ENCODE measurements at regions not wholly inside any gene's neighbourhood (a gene's known extent, or its start where the extent isn't known, plus 50 kb on each side); places are given as distances from the start of the nearest gene placed in this dataset.

DNA sequence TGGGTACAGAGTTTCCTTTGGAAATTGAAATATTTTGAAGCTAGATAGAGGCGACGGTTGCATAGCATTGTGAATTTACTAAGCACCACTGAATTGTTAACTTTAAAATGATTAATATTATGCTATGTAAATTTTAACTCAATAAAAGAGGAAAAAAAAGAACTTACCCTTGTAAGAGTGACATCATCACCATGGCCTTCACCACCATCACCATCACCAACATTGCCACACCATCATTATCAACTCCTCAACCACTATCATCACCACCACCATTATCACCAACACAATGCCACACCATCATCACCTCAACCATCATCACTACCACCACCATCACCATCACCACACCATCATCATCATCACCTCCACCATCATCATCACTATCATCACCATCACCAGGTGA, 113.9 kb downstream of the TUBA3C start:
- no peaks in the 10 kb centered on the region for H3K79me2 ChIP-seq (ENCODE audit: insufficient read depth, low read length)
- no peaks in the 10 kb centered on the region for H3K79me1 ChIP-seq (ENCODE audit: insufficient read depth, low read depth, low read length, poor library complexity, severe bottlenecking)
- H3K23me2 ChIP-seq (ENCODE audit: insufficient read length, low read depth, low read length, poor library complexity, severe bottlenecking): no peaks in the 10 kb centered on the region
- no peak overlapping the region for H4K8ac ChIP-seq (replicated peaks; ENCODE audit: insufficient read length, low read depth, low read length)
- no peak overlapping the region for H3K18ac ChIP-seq (ENCODE audit: insufficient read length, low read depth, low read length)
- no peaks in the 10 kb centered on the region for H3K27me3 ChIP-seq (ENCODE audit: insufficient read depth, low read length)
- no peak overlapping the region for H2AFZ ChIP-seq (ENCODE audit: low read length)
- H3K56ac ChIP-seq (ENCODE audit: insufficient read length, low read depth, low read length): no peak overlapping the region
- no peak overlapping the region for H3T11ph ChIP-seq (ENCODE audit: low read length)
- no peak overlapping the region for H2BK5ac ChIP-seq (ENCODE audit: insufficient read length, low read length)
- H2AK5ac ChIP-seq (ENCODE audit: insufficient read length, low read length): no peak overlapping the region
- no CpG with 5 or more reads among the region's 2 CpGs for WGBS (ENCODE audit: extremely low coverage, insufficient read length, low lambda C conversion rate)
- Mint-ChIP-seq H3K4me1 (no peaks in the 10 kb centered on the region), H3K27ac (no peak overlapping the region), H3K9me3 (peaks cover 71 to 72% of the 10 kb centered on the region in 2 experiments), H3K4me3 (no peak overlapping the region), H3K36me3 (ENCODE audit: insufficient read depth in 1 of 3, low read depth in 3 of 3) (peaks cover 0 to 21% (median 19%) of the 10 kb centered on the region in 3 experiments; a peak in 6 of 7 replicates), H3K27me3 (ENCODE audit: low read depth) (peaks cover 3% of the 10 kb centered on the region)
- no peak overlapping the region for H2BK12ac ChIP-seq (ENCODE audit: insufficient read length, low read depth, low read length)
- no peak overlapping the region for H2BK15ac ChIP-seq (ENCODE audit: low read depth, low read length)
- H4K5ac ChIP-seq (ENCODE audit: insufficient read length, low read depth, low read length): no peak overlapping the region
- no peak overlapping the region for H2BK20ac ChIP-seq (ENCODE audit: low read depth, low read length, poor library complexity, severe bottlenecking)
- H3K9ac ChIP-seq (ENCODE audit: extremely low read depth, insufficient read length, low read length): no peak overlapping the region
- H3K9me3 ChIP-seq (ENCODE audit: control insufficient read depth, low read depth, low read length): peaks cover 82% of the 10 kb centered on the region
- H3K4ac ChIP-seq (ENCODE audit: low read depth, low read length): no peak overlapping the region
- H3K4me1 ChIP-seq (ENCODE audit: insufficient read depth, low read length): no peaks in the 10 kb centered on the region
- no peak for DNase-seq
- no peak overlapping the region for H3K14ac ChIP-seq (ENCODE audit: insufficient read depth, low read length)
- H4K20me1 ChIP-seq (ENCODE audit: control insufficient read depth, insufficient read depth, insufficient read length): no peaks in the 10 kb centered on the region
- H2BK120ac ChIP-seq (ENCODE audit: low read depth, low read length, poor library complexity, severe bottlenecking): no peak overlapping the region
- TF ChIP-seq, protein P1, sequence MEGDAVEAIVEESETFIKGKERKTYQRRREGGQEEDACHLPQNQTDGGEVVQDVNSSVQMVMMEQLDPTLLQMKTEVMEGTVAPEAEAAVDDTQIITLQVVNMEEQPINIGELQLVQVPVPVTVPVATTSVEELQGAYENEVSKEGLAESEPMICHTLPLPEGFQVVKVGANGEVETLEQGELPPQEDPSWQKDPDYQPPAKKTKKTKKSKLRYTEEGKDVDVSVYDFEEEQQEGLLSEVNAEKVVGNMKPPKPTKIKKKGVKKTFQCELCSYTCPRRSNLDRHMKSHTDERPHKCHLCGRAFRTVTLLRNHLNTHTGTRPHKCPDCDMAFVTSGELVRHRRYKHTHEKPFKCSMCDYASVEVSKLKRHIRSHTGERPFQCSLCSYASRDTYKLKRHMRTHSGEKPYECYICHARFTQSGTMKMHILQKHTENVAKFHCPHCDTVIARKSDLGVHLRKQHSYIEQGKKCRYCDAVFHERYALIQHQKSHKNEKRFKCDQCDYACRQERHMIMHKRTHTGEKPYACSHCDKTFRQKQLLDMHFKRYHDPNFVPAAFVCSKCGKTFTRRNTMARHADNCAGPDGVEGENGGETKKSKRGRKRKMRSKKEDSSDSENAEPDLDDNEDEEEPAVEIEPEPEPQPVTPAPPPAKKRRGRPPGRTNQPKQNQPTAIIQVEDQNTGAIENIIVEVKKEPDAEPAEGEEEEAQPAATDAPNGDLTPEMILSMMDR (conservative IDR thresholded peaks at IDR 0.05): no peak
- H3K23ac ChIP-seq (ENCODE audit: insufficient read length, low read depth, low read length): no peak overlapping the region
- no peak overlapping the region for H3K4me2 ChIP-seq (ENCODE audit: insufficient read depth, insufficient read length, low read length)
- no peak overlapping the region for H4K91ac ChIP-seq (ENCODE audit: insufficient read length, low read depth, low read length)
- no peak overlapping the region for H3K27ac ChIP-seq (ENCODE audit: insufficient read length, low read depth, low read length)
